ENCODE measurements at regions not wholly inside any gene's neighbourhood (a gene's known extent, or its start where the extent isn't known, plus 50 kb on each side); places are given as distances from the start of the nearest gene placed in this dataset.

GRCh38 chr1:104460880-104461279, 711.2 kb downstream of the AMY1C start:
- H2BK12ac ChIP-seq (ENCODE audit: low read length), result no peak overlapping the region
- WGBS (ENCODE audit: extremely low coverage, insufficient coverage, insufficient read length), result no CpG with 5 or more reads among the region's 1 CpG
- no peak overlapping the region for H3K4ac ChIP-seq (ENCODE audit: low read depth, low read length)
- H3K36me3 ChIP-seq (ENCODE audit: control insufficient read depth in 1 of 2, insufficient read depth in 2 of 2, low read length in 2 of 2), result no peaks in the 10 kb centered on the region
- H4K12ac ChIP-seq (ENCODE audit: low read depth, low read length), result no peak overlapping the region
- H3K23ac ChIP-seq (ENCODE audit: low read length), result no peak overlapping the region
- no peaks in the 10 kb centered on the region for H3K4me1 ChIP-seq (ENCODE audit: control insufficient read depth in 1 of 2, insufficient read depth in 2 of 2, low read length in 2 of 2)
- peaks cover 2% of the 10 kb centered on the region for H3K9me3 ChIP-seq (ENCODE audit: insufficient read depth, low read depth, low read length)
- no peak for DNase-seq
- no peak overlapping the region for H2AFZ ChIP-seq (ENCODE audit: insufficient read depth, low read length, poor library complexity)
- H3K4me3 ChIP-seq (ENCODE audit: low read depth, low read length), result no peak overlapping the region
- H3K79me1 ChIP-seq (ENCODE audit: low read length), result no peaks in the 10 kb centered on the region
- no peak overlapping the region for H3K18ac ChIP-seq (ENCODE audit: low read length)
- H3K27ac ChIP-seq (ENCODE audit: low read depth, low read length), result no peak overlapping the region
- no peak overlapping the region for H2AK5ac ChIP-seq (ENCODE audit: low read length)
- H3K14ac ChIP-seq (ENCODE audit: low read length), result no peak overlapping the region
- no peaks in the 10 kb centered on the region for H3K79me2 ChIP-seq (ENCODE audit: control insufficient read depth, insufficient read depth, low read length, poor library complexity)
- no peak overlapping the region for H3K9ac ChIP-seq (ENCODE audit: low read length)
- no peak overlapping the region for H4K8ac ChIP-seq (ENCODE audit: low read depth, low read length)
- H2BK5ac ChIP-seq (ENCODE audit: low read depth, low read length, poor library complexity), result no peak overlapping the region
- no peak overlapping the region for H2BK120ac ChIP-seq (ENCODE audit: insufficient read depth, low read length, poor library complexity)
- H3K4me2 ChIP-seq (ENCODE audit: low read length), result no peak overlapping the region
- no peak overlapping the region for H4K91ac ChIP-seq (ENCODE audit: low read depth, low read length)
- no peaks in the 10 kb centered on the region for H3K27me3 ChIP-seq (ENCODE audit: insufficient read depth, low read length)

- H4K12ac ChIP-seq (ENCODE audit: low read depth, low read length), result no peak overlapping the region
- peaks cover 5% of the 10 kb centered on the region for H3K9me3 ChIP-seq (ENCODE audit: insufficient read depth, low read depth, low read length)
- no peak overlapping the region for H2BK5ac ChIP-seq (ENCODE audit: low read depth, low read length, poor library complexity)
- no peak overlapping the region for H2BK12ac ChIP-seq (ENCODE audit: low read length)
- H3K9ac ChIP-seq (ENCODE audit: low read length), result no peak overlapping the region
- H4K8ac ChIP-seq (ENCODE audit: low read depth, low read length), result no peak overlapping the region
- WGBS (ENCODE audit: extremely low coverage, insufficient coverage, insufficient read length), result no CpG with 5 or more reads among the region's 12 CpGs
- peaks cover 0 to 3% of the 10 kb centered on the region in 2 experiments for H3K36me3 ChIP-seq (ENCODE audit: control insufficient read depth in 1 of 2, insufficient read depth in 2 of 2, low read length in 2 of 2)
- no peak overlapping the region for H2AFZ ChIP-seq (ENCODE audit: insufficient read depth, low read length, poor library complexity)
- H2BK120ac ChIP-seq (ENCODE audit: insufficient read depth, low read length, poor library complexity), result no peak overlapping the region
- no peak overlapping the region for H2AK5ac ChIP-seq (ENCODE audit: low read length)
- no peak overlapping the region for H3K14ac ChIP-seq (ENCODE audit: low read length)
- H3K4me2 ChIP-seq (ENCODE audit: low read length), result no peak overlapping the region
- H3K18ac ChIP-seq (ENCODE audit: low read length), result no peak overlapping the region
- H3K4ac ChIP-seq (ENCODE audit: low read depth, low read length), result no peak overlapping the region
- DNase-seq, result peak in 1 of 2 donors; percentile 59
- H3K27me3 ChIP-seq (ENCODE audit: insufficient read depth, low read length), result no peaks in the 10 kb centered on the region
- H3K23ac ChIP-seq (ENCODE audit: low read length), result no peak overlapping the region
- no peaks in the 10 kb centered on the region for H3K4me1 ChIP-seq (ENCODE audit: control insufficient read depth in 1 of 2, insufficient read depth in 2 of 2, low read length in 2 of 2)
- no peaks in the 10 kb centered on the region for H3K79me1 ChIP-seq (ENCODE audit: low read length)
- no peak overlapping the region for H3K27ac ChIP-seq (ENCODE audit: low read depth, low read length)
- H4K91ac ChIP-seq (ENCODE audit: low read depth, low read length), result no peak overlapping the region
- H3K79me2 ChIP-seq (ENCODE audit: control insufficient read depth, insufficient read depth, low read length, poor library complexity), result no peaks in the 10 kb centered on the region
- no peak overlapping the region for H3K4me3 ChIP-seq (ENCODE audit: low read depth, low read length)
These were observed 713.5 kb downstream of the AMY1C start for GRCh38 chr1:104463126-104463697.

GRCh38 chr1:104466068-104466467, 716.4 kb downstream of the AMY1C start:
- Histone ChIP-seq H2BK12ac (ENCODE audit: low read length) (no peak overlapping the region), H3K4me1 (ENCODE audit: control insufficient read depth in 1 of 2, insufficient read depth in 2 of 2, low read length in 2 of 2) (no peaks in the 10 kb centered on the region), H3K4me3 (ENCODE audit: low read depth, low read length) (no peak overlapping the region), H3K27me3 (ENCODE audit: insufficient read depth, low read length) (no peaks in the 10 kb centered on the region), H2BK120ac (ENCODE audit: insufficient read depth, low read length, poor library complexity) (no peak overlapping the region), H3K79me1 (ENCODE audit: low read length) (no peaks in the 10 kb centered on the region), H3K4ac (ENCODE audit: low read depth, low read length) (no peak overlapping the region), H2AFZ (ENCODE audit: insufficient read depth, low read length, poor library complexity) (no peak overlapping the region), H3K4me2 (ENCODE audit: low read length) (no peak overlapping the region), H4K8ac (ENCODE audit: low read depth, low read length) (no peak overlapping the region), H2BK5ac (ENCODE audit: low read depth, low read length, poor library complexity) (no peak overlapping the region), H3K9ac (ENCODE audit: low read length) (no peak overlapping the region), H4K12ac (ENCODE audit: low read depth, low read length) (no peak overlapping the region), H3K27ac (ENCODE audit: low read depth, low read length) (no peak overlapping the region), H3K36me3 (ENCODE audit: control insufficient read depth in 1 of 2, insufficient read depth in 2 of 2, low read length in 2 of 2) (peaks cover 0 to 3% of the 10 kb centered on the region in 2 experiments), H3K23ac (ENCODE audit: low read length) (no peak overlapping the region), H2AK5ac (ENCODE audit: low read length) (no peak overlapping the region), H4K91ac (ENCODE audit: low read depth, low read length) (no peak overlapping the region), H3K79me2 (ENCODE audit: control insufficient read depth, insufficient read depth, low read length, poor library complexity) (no peaks in the 10 kb centered on the region), H3K18ac (ENCODE audit: low read length) (no peak overlapping the region), H3K9me3 (ENCODE audit: insufficient read depth, low read depth, low read length) (peaks cover 5% of the 10 kb centered on the region), H3K14ac (ENCODE audit: low read length) (no peak overlapping the region)
- DNase-seq, result no peak
- no CpG with 5 or more reads among the region's 8 CpGs for WGBS (ENCODE audit: extremely low coverage, insufficient coverage, insufficient read length)

GRCh38 chr1:104467590-104467989, 717.9 kb downstream of the AMY1C start:
- Histone ChIP-seq H3K4ac (ENCODE audit: low read depth, low read length) (no peak overlapping the region), H3K79me2 (ENCODE audit: control insufficient read depth, insufficient read depth, low read length, poor library complexity) (no peaks in the 10 kb centered on the region), H3K79me1 (ENCODE audit: low read length) (no peaks in the 10 kb centered on the region), H3K4me3 (ENCODE audit: low read depth, low read length) (no peak overlapping the region), H3K9me3 (ENCODE audit: insufficient read depth, low read depth, low read length) (peaks cover 5% of the 10 kb centered on the region), H3K27ac (ENCODE audit: low read depth, low read length) (no peak overlapping the region), H3K36me3 (ENCODE audit: control insufficient read depth in 1 of 2, insufficient read depth in 2 of 2, low read length in 2 of 2) (peaks cover 0 to 3% of the 10 kb centered on the region in 2 experiments), H2BK120ac (ENCODE audit: insufficient read depth, low read length, poor library complexity) (no peak overlapping the region), H2AK5ac (ENCODE audit: low read length) (no peak overlapping the region), H3K4me1 (ENCODE audit: control insufficient read depth in 1 of 2, insufficient read depth in 2 of 2, low read length in 2 of 2) (no peaks in the 10 kb centered on the region), H2AFZ (ENCODE audit: insufficient read depth, low read length, poor library complexity) (no peak overlapping the region), H3K23ac (ENCODE audit: low read length) (no peak overlapping the region), H3K27me3 (ENCODE audit: insufficient read depth, low read length) (no peaks in the 10 kb centered on the region), H4K8ac (ENCODE audit: low read depth, low read length) (no peak overlapping the region), H3K18ac (ENCODE audit: low read length) (no peak overlapping the region), H3K14ac (ENCODE audit: low read length) (no peak overlapping the region), H2BK5ac (ENCODE audit: low read depth, low read length, poor library complexity) (no peak overlapping the region), H4K12ac (ENCODE audit: low read depth, low read length) (no peak overlapping the region), H3K9ac (ENCODE audit: low read length) (no peak overlapping the region), H2BK12ac (ENCODE audit: low read length) (no peak overlapping the region), H4K91ac (ENCODE audit: low read depth, low read length) (no peak overlapping the region), H3K4me2 (ENCODE audit: low read length) (no peak overlapping the region)
- WGBS (ENCODE audit: extremely low coverage, insufficient coverage, insufficient read length), result no CpG with 5 or more reads among the region's 5 CpGs
- no peak for DNase-seq

All from trophoblast cell (in vitro differentiated cells and primary cell).